ENCODE measurements at regions not wholly inside any gene's neighbourhood (a gene's known extent, or its start where the extent isn't known, plus 50 kb on each side); places are given as distances from the start of the nearest gene placed in this dataset.
"Not testable (repeated sequence)": the region's sequence is repeated elsewhere in the genome, so short reads cannot be mapped to it uniquely, and the experiment has no call there.

DNA sequence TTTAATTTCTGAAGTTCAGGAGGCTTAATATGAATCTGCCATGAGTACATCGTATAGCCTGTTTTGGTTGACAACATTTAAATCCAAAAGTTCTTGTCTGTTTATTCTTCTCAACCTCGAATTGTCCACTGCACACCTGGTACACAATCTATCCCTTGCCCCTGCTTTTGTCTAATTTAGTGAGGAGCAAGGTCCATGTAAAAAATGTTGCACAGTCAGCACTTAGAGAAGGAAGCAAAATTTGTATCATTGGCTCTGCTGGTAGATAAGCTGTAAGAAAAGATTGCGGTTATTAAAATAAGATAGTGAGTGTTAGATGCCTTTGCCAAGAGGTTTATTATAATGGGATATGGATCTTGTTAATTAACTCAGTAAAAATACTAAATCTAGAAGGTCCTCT is 761.5 kb downstream of the RAPGEF2 start:
- peaks cover 7% of the 10 kb centered on the region for H3K4me1 Mint-ChIP-seq
- H3K36me3 Mint-ChIP-seq (ENCODE audit: low read depth), result no peaks in the 10 kb centered on the region
- no peak overlapping the region for H3K4me3 Mint-ChIP-seq
- H3K27ac Mint-ChIP-seq (ENCODE audit: unreplicated experiment), result no peak overlapping the region
- H3K9me3 Mint-ChIP-seq, result no peaks in the 10 kb centered on the region
- no peak for DNase-seq (ENCODE audit: low read depth, low spot score)
- H3K27me3 Mint-ChIP-seq (ENCODE audit: low read depth), result no peaks in the 10 kb centered on the region
- TF ChIP-seq, protein P1, sequence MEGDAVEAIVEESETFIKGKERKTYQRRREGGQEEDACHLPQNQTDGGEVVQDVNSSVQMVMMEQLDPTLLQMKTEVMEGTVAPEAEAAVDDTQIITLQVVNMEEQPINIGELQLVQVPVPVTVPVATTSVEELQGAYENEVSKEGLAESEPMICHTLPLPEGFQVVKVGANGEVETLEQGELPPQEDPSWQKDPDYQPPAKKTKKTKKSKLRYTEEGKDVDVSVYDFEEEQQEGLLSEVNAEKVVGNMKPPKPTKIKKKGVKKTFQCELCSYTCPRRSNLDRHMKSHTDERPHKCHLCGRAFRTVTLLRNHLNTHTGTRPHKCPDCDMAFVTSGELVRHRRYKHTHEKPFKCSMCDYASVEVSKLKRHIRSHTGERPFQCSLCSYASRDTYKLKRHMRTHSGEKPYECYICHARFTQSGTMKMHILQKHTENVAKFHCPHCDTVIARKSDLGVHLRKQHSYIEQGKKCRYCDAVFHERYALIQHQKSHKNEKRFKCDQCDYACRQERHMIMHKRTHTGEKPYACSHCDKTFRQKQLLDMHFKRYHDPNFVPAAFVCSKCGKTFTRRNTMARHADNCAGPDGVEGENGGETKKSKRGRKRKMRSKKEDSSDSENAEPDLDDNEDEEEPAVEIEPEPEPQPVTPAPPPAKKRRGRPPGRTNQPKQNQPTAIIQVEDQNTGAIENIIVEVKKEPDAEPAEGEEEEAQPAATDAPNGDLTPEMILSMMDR (conservative IDR thresholded peaks at IDR 0.05), result no peak

DNA sequence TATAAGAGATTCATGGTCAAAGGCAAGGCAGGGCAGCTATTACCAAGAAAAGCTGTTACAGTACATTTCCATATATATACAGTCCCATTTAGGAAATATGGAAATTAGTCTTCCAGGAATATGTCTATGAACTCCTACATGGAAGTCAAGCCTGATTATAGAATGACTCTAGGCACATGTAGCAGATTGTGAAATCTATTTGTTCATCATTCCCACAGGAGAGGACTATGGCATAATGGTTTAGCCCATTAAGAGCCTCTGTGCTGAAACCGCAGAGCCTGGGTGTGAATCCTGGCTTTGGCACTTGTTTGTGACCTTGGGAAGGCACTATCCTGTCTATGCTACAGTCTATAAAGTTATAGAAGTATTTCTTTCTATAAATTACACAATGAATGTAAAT is 764.8 kb downstream of the RAPGEF2 start:
- Mint-ChIP-seq H3K9me3 (no peaks in the 10 kb centered on the region), H3K36me3 (ENCODE audit: low read depth) (no peaks in the 10 kb centered on the region), H3K27ac (ENCODE audit: unreplicated experiment) (no peak overlapping the region), H3K27me3 (ENCODE audit: low read depth) (no peaks in the 10 kb centered on the region), H3K4me3 (no peak overlapping the region), H3K4me1 (peaks cover 7% of the 10 kb centered on the region)
- no peak for DNase-seq (ENCODE audit: low read depth, low spot score)
- TF ChIP-seq, protein P1 (conservative IDR thresholded peaks at IDR 0.05), result no peak

DNA sequence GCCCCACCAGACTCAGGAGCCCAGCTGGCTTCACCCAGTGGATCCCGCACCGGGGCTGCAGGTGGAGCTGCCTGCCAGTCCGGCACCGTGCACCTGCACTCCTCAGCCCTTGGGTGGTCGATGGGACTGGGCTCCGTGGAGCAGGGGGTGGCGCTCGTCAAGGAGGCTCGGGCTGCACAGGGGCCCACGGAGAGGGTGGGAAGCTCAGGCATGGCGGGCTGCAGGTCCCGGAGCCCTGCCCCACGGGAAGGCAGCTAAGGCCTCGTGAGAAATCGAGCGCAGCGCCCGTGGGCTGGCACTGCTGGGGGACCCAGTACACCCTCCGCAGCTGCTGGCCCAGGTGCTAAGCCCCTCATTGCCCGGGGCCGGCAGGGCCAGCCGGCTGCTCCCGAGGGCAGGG is 766.1 kb downstream of the RAPGEF2 start:
- DNase-seq (ENCODE audit: low read depth, low spot score); H3K9me3 Mint-ChIP-seq; H3K27me3 Mint-ChIP-seq (ENCODE audit: low read depth); H3K4me3 Mint-ChIP-seq; H3K27ac Mint-ChIP-seq (ENCODE audit: unreplicated experiment); H3K4me1 Mint-ChIP-seq; H3K36me3 Mint-ChIP-seq (ENCODE audit: low read depth): not testable (repeated sequence)

DNA sequence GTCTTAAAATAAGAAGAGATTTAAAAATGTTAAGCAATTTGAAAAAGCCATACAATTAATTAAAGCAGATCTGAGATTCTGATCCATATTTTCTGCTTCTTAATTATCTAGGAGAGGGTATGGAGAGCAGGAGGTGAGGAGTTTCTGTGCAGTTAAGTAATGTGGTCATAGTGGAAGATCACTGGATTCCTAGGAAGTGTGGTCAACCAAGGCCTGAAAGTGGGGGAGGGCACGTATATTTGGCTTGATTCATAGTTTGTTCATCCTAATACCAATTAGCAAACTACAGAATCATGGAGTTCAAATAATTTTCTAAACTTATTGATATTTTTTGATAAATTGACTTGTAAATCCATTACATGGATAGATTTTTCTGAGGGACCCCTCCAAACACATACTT is 768.3 kb downstream of the RAPGEF2 start:
- no peak overlapping the region for H3K4me3 Mint-ChIP-seq
- TF ChIP-seq, protein P1 (conservative IDR thresholded peaks at IDR 0.05), result no peak
- no peaks in the 10 kb centered on the region for H3K27me3 Mint-ChIP-seq (ENCODE audit: low read depth)
- H3K9me3 Mint-ChIP-seq, result peaks cover 13% of the 10 kb centered on the region
- DNase-seq (ENCODE audit: low read depth, low spot score), result no peak
- no peaks in the 10 kb centered on the region for H3K4me1 Mint-ChIP-seq
- H3K27ac Mint-ChIP-seq (ENCODE audit: unreplicated experiment), result no peak overlapping the region
- H3K36me3 Mint-ChIP-seq (ENCODE audit: low read depth), result no peaks in the 10 kb centered on the region

DNA sequence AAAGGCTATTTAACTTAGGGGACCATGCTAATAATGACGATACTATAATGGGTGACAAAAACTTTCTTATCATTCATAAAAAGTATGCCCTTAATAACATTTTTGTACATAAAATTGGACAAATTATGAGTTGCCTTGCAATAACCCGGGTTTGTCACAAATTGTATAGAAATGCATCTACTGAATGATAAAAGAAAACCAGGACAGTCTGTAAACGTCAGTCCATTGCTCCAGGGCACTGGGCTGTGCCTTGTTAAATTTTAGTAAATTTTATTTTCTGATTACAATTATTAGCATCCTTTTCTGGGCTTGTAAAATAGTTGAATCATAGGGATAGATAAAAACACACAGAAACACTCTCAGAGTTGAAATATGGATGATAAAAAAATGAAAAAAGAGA is 778.3 kb downstream of the RAPGEF2 start:
- Mint-ChIP-seq H3K27ac (ENCODE audit: unreplicated experiment) (no peak overlapping the region), H3K4me3 (no peak overlapping the region), H3K27me3 (ENCODE audit: low read depth) (no peaks in the 10 kb centered on the region), H3K4me1 (no peaks in the 10 kb centered on the region), H3K36me3 (ENCODE audit: low read depth) (no peaks in the 10 kb centered on the region), H3K9me3 (no peaks in the 10 kb centered on the region)
- no peak for DNase-seq (ENCODE audit: low read depth, low spot score)
- TF ChIP-seq, protein P1 (conservative IDR thresholded peaks at IDR 0.05), result no peak

DNA sequence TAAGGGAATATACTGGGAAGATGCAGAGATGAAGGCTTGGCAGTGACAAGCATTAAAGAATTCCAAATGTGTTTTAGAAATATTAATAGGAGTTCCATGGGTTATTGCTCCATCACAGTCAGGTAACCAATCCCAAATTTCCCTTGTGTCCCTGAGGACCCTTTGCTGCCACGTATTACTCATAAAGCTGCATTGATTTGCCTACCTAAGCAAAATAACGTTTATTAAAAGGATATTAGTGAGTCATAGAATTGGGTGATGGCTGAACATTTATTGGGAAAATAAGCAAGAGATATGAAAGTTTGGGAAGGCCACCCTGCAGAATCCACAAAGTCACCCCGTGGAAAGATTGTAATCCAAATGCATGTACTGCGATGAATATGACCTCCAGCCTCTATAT is 782.1 kb downstream of the RAPGEF2 start:
- TF ChIP-seq, protein P1 (conservative IDR thresholded peaks at IDR 0.05), result no peak
- H3K36me3 Mint-ChIP-seq (ENCODE audit: low read depth), result no peaks in the 10 kb centered on the region
- no peaks in the 10 kb centered on the region for H3K9me3 Mint-ChIP-seq
- no peak overlapping the region for H3K27ac Mint-ChIP-seq (ENCODE audit: unreplicated experiment)
- DNase-seq (ENCODE audit: low read depth, low spot score), result no peak
- no peaks in the 10 kb centered on the region for H3K27me3 Mint-ChIP-seq (ENCODE audit: low read depth)
- no peaks in the 10 kb centered on the region for H3K4me1 Mint-ChIP-seq
- H3K4me3 Mint-ChIP-seq, result no peak overlapping the region

All from neural crest cell (in vitro differentiated cells).